Prostate gland (tissue), 2 donors: ENCODE measurements at regions not wholly inside any gene's neighbourhood (a gene's known extent, or its start where the extent isn't known, plus 50 kb on each side); places are given as distances from the start of the nearest gene placed in this dataset.

Experiments used
- DNase-seq: peaks from one replicate; pipeline ENCODE4 v3.0.0-alpha.2; 2019; ENCODE audit warnings: low spot score
- H3K27ac ChIP-seq, 2 donors: fragments of 200-600 bp; sonication (generic); 2 replicates each; pipeline ENCODE4 v1.5.1; 2017 to 2019
- H3K27me3 ChIP-seq: fragments of 200-600 bp; sonication (generic); replicated peaks from 2 replicates; pipeline ENCODE4 v1.5.1; 2019; ENCODE audit not compliant: insufficient read depth
- H3K36me3 ChIP-seq, 2 donors: fragments of 200-600 bp; sonication (generic); 1 replicate in 1 of 2; 2 replicates in 1 of 2; pipeline versions ENCODE4 v1.5.1 to v1.8.1; 2017 to 2019
- H3K4me1 ChIP-seq: fragments of 200-600 bp; sonication (generic); replicated peaks from 2 replicates; pipeline ENCODE4 v1.5.1; 2019
- H3K4me3 ChIP-seq, 2 donors: fragments of 200-600 bp; sonication (generic); 2 replicates each; pipeline ENCODE4 v1.5.1; 2017 to 2019
- H3K9me3 ChIP-seq: fragments of 200-600 bp; sonication (generic); 2 replicates; pipeline ENCODE4 v1.5.1; 2017
- POLR2A ChIP-seq: fragments of 450-650 bp; IDR thresholded peaks from one replicate; pipeline ENCODE4 v1.6.1; 2016; ENCODE audit warnings: antibody characterized with exemption, mild to moderate bottlenecking
- POLR2AphosphoS5 ChIP-seq: sonication (generic); formaldehyde crosslinking; IDR thresholded peaks from one replicate; pipeline ENCODE4 v1.6.1; 2017; ENCODE audit warnings: antibody characterized with exemption
- WGBS: methylation state at CpG from one replicate; pipeline ENCODE4 v1.1.5; 2018; 5-methylcytosine and 5-hydroxymethylcytosine counted together
- intact Hi-C: fragments of 100-400 bp; cut with DNase I; formaldehyde crosslinking; loops from one replicate; pipeline ENCODE4 v1.14.2; 2022
- TF ChIP-seq, protein P1 (sequence below), 4 experiments: fragments of 200-600 bp in 2 of 4; fragments of 450-650 bp in 2 of 4; sonication (generic) in 2 of 4; IDR thresholded peaks; 1 replicate in 3 of 4; 2 replicates in 1 of 4; pipeline ENCODE4 v1.5.1; 2016 to 2019; ENCODE audit warnings: antibody characterized with exemption in 4 of 4, mild to moderate bottlenecking in 2 of 4, moderate library complexity in 2 of 4

DNA sequence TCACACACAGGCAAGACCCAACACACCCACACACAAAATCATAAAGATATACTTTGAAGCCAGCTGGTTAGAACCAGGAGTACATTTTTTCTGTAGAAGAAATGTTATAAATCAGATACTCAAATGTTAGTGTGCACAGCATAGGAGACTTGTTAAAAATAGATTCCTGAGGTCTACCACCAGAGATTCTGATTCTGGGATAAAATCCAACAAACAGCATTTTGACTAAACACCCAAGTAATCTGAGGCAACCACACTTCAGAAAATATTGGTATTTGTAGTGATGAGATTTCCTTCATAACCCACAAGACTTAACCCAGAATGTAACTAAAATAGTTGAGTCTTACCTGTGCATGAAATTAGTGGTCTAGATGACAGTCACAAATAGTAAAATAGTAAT, 301.8 kb downstream of the HNRNPD start:
- TF ChIP-seq POLR2A: no peak
- TF ChIP-seq POLR2AphosphoS5: no peak
- TF ChIP-seq, protein P1, sequence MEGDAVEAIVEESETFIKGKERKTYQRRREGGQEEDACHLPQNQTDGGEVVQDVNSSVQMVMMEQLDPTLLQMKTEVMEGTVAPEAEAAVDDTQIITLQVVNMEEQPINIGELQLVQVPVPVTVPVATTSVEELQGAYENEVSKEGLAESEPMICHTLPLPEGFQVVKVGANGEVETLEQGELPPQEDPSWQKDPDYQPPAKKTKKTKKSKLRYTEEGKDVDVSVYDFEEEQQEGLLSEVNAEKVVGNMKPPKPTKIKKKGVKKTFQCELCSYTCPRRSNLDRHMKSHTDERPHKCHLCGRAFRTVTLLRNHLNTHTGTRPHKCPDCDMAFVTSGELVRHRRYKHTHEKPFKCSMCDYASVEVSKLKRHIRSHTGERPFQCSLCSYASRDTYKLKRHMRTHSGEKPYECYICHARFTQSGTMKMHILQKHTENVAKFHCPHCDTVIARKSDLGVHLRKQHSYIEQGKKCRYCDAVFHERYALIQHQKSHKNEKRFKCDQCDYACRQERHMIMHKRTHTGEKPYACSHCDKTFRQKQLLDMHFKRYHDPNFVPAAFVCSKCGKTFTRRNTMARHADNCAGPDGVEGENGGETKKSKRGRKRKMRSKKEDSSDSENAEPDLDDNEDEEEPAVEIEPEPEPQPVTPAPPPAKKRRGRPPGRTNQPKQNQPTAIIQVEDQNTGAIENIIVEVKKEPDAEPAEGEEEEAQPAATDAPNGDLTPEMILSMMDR (IDR thresholded peaks at IDR 0.05): no peak
- DNase-seq: no peak
- Histone ChIP-seq H3K27me3 (no peaks in the 10 kb centered on the region), H3K4me1 (no peaks in the 10 kb centered on the region), H3K9me3 (no peaks in the 10 kb centered on the region), H3K36me3 (no peaks in the 10 kb centered on the region), H3K27ac (no peak overlapping the region), H3K4me3 (no peak overlapping the region)
- intact Hi-C loops: no loop called here

DNA sequence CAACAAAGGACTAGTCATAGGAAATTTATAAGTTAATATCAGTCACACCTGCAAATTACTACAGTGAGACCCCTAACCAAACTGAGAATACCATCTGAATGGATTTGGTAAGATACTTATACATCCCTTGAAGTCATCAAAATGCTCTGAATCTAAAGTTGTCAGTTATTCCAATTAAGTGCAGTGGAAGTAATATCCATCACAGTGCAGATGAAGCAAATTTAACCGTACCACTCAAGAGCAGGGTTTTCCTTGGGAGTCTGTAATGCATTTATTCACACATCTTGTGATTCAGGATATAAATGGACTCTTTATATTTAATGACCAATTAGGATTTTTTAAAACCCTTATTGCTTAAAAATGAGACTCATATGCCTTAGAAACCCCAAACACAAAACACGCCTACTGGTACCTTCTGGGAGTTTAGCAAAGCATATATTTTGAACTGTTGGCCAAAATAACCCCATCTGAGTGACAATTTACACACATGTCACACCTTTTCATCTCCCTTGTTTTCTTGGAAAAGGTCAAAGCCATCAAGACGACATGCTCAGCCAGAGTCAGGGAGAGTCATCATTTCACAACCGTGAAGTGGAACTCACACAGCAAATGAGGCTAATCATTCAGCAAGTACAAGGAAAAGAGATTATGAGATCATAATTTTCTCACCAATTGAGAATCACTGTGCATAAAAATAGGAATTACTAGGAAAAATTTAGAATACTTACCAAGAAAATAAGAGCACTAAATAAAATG, 303.7 kb downstream of the HNRNPD start:
- H3K4me1 ChIP-seq: no peaks in the 10 kb centered on the region
- no peak overlapping the region for H3K27ac ChIP-seq
- DNase-seq: no peak
- H3K27me3 ChIP-seq: no peaks in the 10 kb centered on the region
- 67% methylated on average over 4 of the region's 4 CpGs for WGBS
- TF ChIP-seq POLR2AphosphoS5 (no peak), POLR2A (no peak)
- TF ChIP-seq, protein P1 (IDR thresholded peaks at IDR 0.05): no peak
- intact Hi-C loops: no loop called here
- H3K36me3 ChIP-seq: no peaks in the 10 kb centered on the region
- no peaks in the 10 kb centered on the region for H3K9me3 ChIP-seq
- no peak overlapping the region for H3K4me3 ChIP-seq

DNA sequence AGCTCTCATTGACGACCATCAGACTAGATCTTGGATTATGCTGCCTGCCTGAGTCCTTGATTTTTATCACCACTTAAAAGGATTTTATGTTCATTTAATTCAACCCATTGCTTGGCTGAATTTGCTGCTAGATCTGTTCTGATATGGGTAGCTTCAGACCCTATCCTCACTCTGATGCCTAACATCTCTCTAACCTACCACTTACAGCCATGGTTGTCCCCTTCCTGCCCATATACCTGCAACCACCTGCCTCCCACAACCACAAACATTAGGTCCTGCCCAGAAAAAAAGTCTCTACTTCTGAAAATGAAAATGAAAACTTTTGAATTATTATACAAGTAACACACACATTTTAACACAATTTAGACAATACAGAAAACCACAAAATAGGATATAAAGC, 310.8 kb downstream of the HNRNPD start:
- no peak overlapping the region for H3K4me3 ChIP-seq
- no peaks in the 10 kb centered on the region for H3K36me3 ChIP-seq
- intact Hi-C loops: no loop called here
- 52% methylated on average over 1 of the region's 1 CpG for WGBS
- TF ChIP-seq, protein P1 (IDR thresholded peaks at IDR 0.05): no peak
- TF ChIP-seq POLR2AphosphoS5 (no peak), POLR2A (no peak)
- no peaks in the 10 kb centered on the region for H3K9me3 ChIP-seq
- no peak overlapping the region for H3K27ac ChIP-seq
- DNase-seq: no peak
- H3K27me3 ChIP-seq: no peaks in the 10 kb centered on the region
- H3K4me1 ChIP-seq: no peaks in the 10 kb centered on the region

DNA sequence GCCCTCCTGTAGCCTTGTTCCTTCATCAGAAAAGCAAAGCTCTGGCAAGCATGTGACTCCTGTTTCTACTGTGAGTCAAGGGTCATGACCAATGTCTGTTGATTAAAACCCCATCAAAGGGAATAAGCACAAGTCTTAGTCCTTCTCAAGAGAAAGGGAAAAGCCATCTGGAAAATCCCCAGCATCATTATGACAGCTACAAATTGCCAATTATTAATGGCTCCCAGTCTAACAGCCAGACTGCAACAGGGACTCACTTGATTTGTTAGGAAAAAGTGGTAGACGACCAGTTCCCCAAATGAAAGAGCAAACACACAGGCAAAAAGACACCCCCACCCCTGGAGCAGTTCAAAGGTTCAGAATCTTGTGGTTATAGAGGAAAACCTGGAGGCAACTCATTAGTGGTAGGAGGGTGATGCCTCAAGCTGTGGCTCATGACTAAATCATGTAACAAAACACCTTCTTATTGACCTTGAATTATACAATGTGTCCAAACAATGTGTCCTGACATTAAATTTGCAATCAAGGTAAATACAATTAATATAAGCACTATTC, 315.7 kb downstream of the HNRNPD start:
- Histone ChIP-seq H3K4me1 (no peaks in the 10 kb centered on the region), H3K4me3 (no peak overlapping the region), H3K27me3 (no peaks in the 10 kb centered on the region), H3K9me3 (no peaks in the 10 kb centered on the region), H3K27ac (no peak overlapping the region), H3K36me3 (no peaks in the 10 kb centered on the region)
- TF ChIP-seq POLR2A (no peak), POLR2AphosphoS5 (no peak)
- TF ChIP-seq, protein P1 (IDR thresholded peaks at IDR 0.05): no peak
- intact Hi-C loops: no loop called here
- DNase-seq: no peak
- WGBS: 15% methylated on average over 1 of the region's 1 CpG

DNA sequence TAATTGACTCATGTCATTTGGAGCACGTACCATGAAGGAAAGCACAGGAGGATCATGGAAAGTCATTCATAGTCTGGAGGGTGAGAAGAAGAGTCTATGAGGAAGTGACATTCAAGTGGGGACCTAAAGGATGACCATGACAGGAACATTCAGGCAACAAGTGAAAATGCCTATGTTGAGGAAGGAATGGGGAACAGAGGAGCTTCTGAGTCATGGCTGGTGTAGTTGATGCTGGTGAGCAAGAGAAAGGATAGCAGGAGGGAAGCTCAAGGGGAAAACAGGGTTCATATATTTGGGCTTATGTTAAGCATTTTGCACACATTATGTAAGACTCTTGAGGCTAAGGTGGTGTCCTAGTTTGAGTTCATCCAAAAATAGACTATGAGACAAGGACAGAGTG, 318.6 kb downstream of the HNRNPD start:
- intact Hi-C loops: no loop called here
- Histone ChIP-seq H3K27me3 (no peaks in the 10 kb centered on the region), H3K4me3 (no peak overlapping the region), H3K4me1 (no peaks in the 10 kb centered on the region), H3K36me3 (no peaks in the 10 kb centered on the region), H3K27ac (no peak overlapping the region), H3K9me3 (no peaks in the 10 kb centered on the region)
- TF ChIP-seq POLR2AphosphoS5 (no peak), POLR2A (no peak)
- TF ChIP-seq, protein P1 (IDR thresholded peaks at IDR 0.05): no peak
- no peak for DNase-seq
- WGBS: 85% methylated on average over 1 of the region's 1 CpG
